ENCODE measurements at regions not wholly inside any gene's neighbourhood (a gene's known extent, or its start where the extent isn't known, plus 50 kb on each side); places are given as distances from the start of the nearest gene placed in this dataset.

GRCh38 chr1:115492880-115493279 is 148.9 kb upstream of the VANGL1 start:
- TF ChIP-seq, protein P1, sequence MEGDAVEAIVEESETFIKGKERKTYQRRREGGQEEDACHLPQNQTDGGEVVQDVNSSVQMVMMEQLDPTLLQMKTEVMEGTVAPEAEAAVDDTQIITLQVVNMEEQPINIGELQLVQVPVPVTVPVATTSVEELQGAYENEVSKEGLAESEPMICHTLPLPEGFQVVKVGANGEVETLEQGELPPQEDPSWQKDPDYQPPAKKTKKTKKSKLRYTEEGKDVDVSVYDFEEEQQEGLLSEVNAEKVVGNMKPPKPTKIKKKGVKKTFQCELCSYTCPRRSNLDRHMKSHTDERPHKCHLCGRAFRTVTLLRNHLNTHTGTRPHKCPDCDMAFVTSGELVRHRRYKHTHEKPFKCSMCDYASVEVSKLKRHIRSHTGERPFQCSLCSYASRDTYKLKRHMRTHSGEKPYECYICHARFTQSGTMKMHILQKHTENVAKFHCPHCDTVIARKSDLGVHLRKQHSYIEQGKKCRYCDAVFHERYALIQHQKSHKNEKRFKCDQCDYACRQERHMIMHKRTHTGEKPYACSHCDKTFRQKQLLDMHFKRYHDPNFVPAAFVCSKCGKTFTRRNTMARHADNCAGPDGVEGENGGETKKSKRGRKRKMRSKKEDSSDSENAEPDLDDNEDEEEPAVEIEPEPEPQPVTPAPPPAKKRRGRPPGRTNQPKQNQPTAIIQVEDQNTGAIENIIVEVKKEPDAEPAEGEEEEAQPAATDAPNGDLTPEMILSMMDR (IDR thresholded peaks at IDR 0.05; ENCODE audit: low read depth, low read length, missing input control): no peak
- TF ChIP-seq YY1 (IDR thresholded peaks at IDR 0.05) (no peak), JUND (IDR thresholded peaks at IDR 0.05) (no peak), SP1 (IDR thresholded peaks at IDR 0.05) (no peak), HNF4A (conservative IDR thresholded peaks at IDR 0.05) (no peak)
- TF ChIP-seq, protein P2, sequence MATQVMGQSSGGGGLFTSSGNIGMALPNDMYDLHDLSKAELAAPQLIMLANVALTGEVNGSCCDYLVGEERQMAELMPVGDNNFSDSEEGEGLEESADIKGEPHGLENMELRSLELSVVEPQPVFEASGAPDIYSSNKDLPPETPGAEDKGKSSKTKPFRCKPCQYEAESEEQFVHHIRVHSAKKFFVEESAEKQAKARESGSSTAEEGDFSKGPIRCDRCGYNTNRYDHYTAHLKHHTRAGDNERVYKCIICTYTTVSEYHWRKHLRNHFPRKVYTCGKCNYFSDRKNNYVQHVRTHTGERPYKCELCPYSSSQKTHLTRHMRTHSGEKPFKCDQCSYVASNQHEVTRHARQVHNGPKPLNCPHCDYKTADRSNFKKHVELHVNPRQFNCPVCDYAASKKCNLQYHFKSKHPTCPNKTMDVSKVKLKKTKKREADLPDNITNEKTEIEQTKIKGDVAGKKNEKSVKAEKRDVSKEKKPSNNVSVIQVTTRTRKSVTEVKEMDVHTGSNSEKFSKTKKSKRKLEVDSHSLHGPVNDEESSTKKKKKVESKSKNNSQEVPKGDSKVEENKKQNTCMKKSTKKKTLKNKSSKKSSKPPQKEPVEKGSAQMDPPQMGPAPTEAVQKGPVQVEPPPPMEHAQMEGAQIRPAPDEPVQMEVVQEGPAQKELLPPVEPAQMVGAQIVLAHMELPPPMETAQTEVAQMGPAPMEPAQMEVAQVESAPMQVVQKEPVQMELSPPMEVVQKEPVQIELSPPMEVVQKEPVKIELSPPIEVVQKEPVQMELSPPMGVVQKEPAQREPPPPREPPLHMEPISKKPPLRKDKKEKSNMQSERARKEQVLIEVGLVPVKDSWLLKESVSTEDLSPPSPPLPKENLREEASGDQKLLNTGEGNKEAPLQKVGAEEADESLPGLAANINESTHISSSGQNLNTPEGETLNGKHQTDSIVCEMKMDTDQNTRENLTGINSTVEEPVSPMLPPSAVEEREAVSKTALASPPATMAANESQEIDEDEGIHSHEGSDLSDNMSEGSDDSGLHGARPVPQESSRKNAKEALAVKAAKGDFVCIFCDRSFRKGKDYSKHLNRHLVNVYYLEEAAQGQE (IDR thresholded peaks at IDR 0.05): no peak

All from liver (tissue), 3 donors.